ENCODE measurements at regions not wholly inside any gene's neighbourhood (a gene's known extent, or its start where the extent isn't known, plus 50 kb on each side); places are given as distances from the start of the nearest gene placed in this dataset.

- DNase-seq: no peak
Measured at GRCh38 chr13:60286707-60287106, 110.3 kb upstream of the TDRD3 start.

- no peak for DNase-seq
Measured at GRCh38 chr13:60288569-60288968, 108.5 kb upstream of the TDRD3 start.

GRCh38 chr13:60303166-60303565 lies 93.9 kb upstream of the TDRD3 start:
- peak; percentile 12 for DNase-seq

- no peak for DNase-seq
Measured at GRCh38 chr13:60311527-60311926, 85.5 kb upstream of the TDRD3 start.

GRCh38 chr13:60312851-60313505 lies 84.0 kb upstream of the TDRD3 start:
- DNase-seq: no peak

GRCh38 chr13:60318186-60318585 lies 78.8 kb upstream of the TDRD3 start:
- no peak for DNase-seq

- DNase-seq: no peak
Measured at GRCh38 chr13:60324131-60324530, 72.9 kb upstream of the TDRD3 start.

- no peak for DNase-seq
Measured at GRCh38 chr13:60326273-60326672, 70.7 kb upstream of the TDRD3 start.

- no peak for DNase-seq
Measured at GRCh38 chr13:60327511-60327910, 69.5 kb upstream of the TDRD3 start.

GRCh38 chr13:60328073-60328472 lies 68.9 kb upstream of the TDRD3 start:
- DNase-seq: no peak

- peak; percentile 71 for DNase-seq
Measured at GRCh38 chr13:60329221-60329923, 67.6 kb upstream of the TDRD3 start.

- DNase-seq: no peak
Measured at GRCh38 chr13:60331249-60332012, 65.6 kb upstream of the TDRD3 start.

GRCh38 chr13:60332682-60333081 lies 64.3 kb upstream of the TDRD3 start:
- no peak for DNase-seq

GRCh38 chr13:60334310-60334709 lies 62.7 kb upstream of the TDRD3 start:
- DNase-seq: no peak

GRCh38 chr13:60335531-60335930 lies 61.5 kb upstream of the TDRD3 start:
- DNase-seq: peak; percentile 30

- no peak for DNase-seq
Measured at GRCh38 chr13:60338754-60339153, 58.3 kb upstream of the TDRD3 start.

- DNase-seq: no peak
Measured at GRCh38 chr13:60343978-60344377, 53.0 kb upstream of the TDRD3 start.

- DNase-seq: no peak
Measured at GRCh38 chr13:60347174-60347573, 49.8 kb upstream of the TDRD3 start.
